ENCODE measurements at regions not wholly inside any gene's neighbourhood (a gene's known extent, or its start where the extent isn't known, plus 50 kb on each side); places are given as distances from the start of the nearest gene placed in this dataset.

DNA sequence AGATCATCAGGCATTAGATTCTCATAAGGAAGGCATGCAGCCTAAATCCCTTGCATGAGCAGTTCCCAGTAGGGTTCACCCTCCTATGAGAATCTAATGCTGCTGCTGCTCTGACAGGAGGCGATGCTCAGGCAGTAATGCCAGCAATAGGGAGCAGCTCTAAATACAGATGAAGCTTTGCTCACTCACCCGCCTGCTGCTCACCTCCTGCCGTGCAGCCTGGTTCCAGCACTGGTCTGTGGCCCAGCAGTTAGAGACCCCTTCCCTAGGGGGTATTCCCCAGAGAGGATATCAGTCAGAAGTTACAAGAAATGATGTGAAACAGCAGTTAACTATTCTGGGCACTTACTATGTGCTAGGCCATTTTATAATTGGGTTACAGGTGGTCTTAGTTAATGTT, 226.0 kb downstream of the KCNJ3 start:
- no peak for TF ChIP-seq CTCF (IDR thresholded peaks at IDR 0.05)
- TF ChIP-seq POLR2AphosphoS5 (IDR thresholded peaks at IDR 0.05; ENCODE audit: low read depth, low read length) = no peak
- TF ChIP-seq, protein P1, sequence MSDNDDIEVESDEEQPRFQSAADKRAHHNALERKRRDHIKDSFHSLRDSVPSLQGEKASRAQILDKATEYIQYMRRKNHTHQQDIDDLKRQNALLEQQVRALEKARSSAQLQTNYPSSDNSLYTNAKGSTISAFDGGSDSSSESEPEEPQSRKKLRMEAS (IDR thresholded peaks at IDR 0.05; ENCODE audit: low read depth) = no peak
- TF ChIP-seq JUND (IDR thresholded peaks at IDR 0.05) = no peak
- TF ChIP-seq, protein P2, sequence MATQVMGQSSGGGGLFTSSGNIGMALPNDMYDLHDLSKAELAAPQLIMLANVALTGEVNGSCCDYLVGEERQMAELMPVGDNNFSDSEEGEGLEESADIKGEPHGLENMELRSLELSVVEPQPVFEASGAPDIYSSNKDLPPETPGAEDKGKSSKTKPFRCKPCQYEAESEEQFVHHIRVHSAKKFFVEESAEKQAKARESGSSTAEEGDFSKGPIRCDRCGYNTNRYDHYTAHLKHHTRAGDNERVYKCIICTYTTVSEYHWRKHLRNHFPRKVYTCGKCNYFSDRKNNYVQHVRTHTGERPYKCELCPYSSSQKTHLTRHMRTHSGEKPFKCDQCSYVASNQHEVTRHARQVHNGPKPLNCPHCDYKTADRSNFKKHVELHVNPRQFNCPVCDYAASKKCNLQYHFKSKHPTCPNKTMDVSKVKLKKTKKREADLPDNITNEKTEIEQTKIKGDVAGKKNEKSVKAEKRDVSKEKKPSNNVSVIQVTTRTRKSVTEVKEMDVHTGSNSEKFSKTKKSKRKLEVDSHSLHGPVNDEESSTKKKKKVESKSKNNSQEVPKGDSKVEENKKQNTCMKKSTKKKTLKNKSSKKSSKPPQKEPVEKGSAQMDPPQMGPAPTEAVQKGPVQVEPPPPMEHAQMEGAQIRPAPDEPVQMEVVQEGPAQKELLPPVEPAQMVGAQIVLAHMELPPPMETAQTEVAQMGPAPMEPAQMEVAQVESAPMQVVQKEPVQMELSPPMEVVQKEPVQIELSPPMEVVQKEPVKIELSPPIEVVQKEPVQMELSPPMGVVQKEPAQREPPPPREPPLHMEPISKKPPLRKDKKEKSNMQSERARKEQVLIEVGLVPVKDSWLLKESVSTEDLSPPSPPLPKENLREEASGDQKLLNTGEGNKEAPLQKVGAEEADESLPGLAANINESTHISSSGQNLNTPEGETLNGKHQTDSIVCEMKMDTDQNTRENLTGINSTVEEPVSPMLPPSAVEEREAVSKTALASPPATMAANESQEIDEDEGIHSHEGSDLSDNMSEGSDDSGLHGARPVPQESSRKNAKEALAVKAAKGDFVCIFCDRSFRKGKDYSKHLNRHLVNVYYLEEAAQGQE (IDR thresholded peaks at IDR 0.05; ENCODE audit: low read depth, low read length) = no peak
- no peak for TF ChIP-seq SMC3 (IDR thresholded peaks at IDR 0.05; ENCODE audit: low read depth, low read length)
- TF ChIP-seq GABPA (IDR thresholded peaks at IDR 0.05; ENCODE audit: low read depth) = no peak
- no peak for TF ChIP-seq MXI1 (IDR thresholded peaks at IDR 0.05; ENCODE audit: low read depth, low read length)
